HG03439 (cell line): ENCODE measurements at regions not wholly inside any gene's neighbourhood (a gene's known extent, or its start where the extent isn't known, plus 50 kb on each side); places are given as distances from the start of the nearest gene placed in this dataset.

Experiments used
- ATAC-seq: cut with Tn5 transposase; IDR thresholded peaks from one replicate; pipeline ENCODE4 v1.9.1; 2021; ENCODE audit warnings: mild to moderate bottlenecking, moderate library complexity; ENCODE audit not compliant: unreplicated experiment

GRCh38 chr15:85889956-85890619 is 95.4 kb upstream of the KLHL25 start:
- ATAC-seq = no peak

DNA sequence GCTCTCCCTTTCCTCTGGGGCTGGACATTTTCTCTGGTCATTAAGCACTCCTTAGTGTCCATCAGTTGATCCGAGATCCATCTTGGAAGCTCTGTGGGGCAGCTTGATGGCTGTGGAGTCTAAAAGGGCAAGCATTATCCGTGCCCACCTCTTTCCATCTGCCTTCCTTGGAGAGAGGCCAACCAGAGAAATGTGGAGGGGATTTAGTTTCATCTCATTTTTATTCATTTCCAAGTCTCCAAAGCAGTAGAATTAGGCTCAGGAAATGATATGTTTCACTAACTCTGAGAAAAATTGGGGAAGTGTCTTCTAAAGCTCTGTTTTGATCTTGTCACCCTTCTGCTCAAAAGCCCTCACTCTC is 95.9 kb upstream of the KLHL25 start:
- ATAC-seq = no peak

- no peak for ATAC-seq
Observed at GRCh38 chr15:85891470-85891869, 96.7 kb upstream of the KLHL25 start.

DNA sequence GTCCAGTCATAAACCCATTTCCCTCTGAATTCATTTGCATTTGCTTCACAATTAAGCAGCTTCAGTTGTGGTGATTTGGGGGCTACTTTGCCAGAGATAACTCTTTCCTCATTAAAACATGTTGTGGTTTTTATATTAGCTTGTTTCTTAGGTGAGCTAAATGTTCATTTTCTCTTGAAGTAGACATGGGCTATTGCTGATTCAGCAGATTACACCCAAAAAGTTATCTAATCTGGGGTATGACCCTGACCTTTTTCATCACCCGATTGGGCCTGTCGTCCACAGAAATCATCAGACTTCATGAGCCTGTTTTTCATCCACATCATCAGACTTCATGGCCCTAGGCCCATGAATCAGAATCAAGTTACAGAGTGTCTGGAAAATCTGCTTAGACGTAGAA is 97.5 kb upstream of the KLHL25 start:
- ATAC-seq = no peak

DNA sequence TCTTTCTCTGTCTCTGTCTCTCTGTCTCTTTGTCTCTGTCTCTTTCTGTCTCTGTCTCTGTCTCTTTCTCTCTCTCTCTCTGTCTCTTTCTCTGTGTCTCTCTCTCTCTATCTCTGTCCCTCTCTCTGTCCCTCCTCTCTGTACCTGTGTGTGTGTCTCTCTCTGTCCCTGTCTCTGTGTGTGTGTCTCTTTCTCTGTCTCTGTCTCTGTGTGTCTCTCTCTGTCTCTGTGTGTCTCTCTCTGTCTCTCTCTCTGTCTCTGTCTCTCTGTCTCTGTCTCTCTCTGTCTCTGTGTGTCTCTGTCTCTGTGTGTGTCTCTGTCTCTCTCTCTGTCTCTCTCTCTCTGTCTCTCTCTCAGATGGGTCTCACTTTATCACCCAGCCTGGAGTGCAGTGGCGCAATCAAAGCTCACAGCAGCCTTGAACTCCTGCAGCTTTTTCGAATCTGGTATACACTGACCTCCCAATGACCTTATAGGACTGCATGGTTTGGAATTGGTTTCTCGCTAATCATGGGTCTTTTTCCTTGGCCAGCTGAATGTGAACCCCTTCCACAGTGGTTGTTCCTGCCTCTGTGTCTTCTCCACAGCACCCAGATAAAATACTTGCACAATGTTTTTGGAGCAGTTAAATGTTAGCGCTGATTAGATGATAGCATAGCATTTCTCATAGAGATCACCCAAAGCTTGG is 102.6 kb upstream of the KLHL25 start:
- ATAC-seq = no peak

GRCh38 chr15:85897895-85898717 is 103.4 kb upstream of the KLHL25 start:
- no peak for ATAC-seq

DNA sequence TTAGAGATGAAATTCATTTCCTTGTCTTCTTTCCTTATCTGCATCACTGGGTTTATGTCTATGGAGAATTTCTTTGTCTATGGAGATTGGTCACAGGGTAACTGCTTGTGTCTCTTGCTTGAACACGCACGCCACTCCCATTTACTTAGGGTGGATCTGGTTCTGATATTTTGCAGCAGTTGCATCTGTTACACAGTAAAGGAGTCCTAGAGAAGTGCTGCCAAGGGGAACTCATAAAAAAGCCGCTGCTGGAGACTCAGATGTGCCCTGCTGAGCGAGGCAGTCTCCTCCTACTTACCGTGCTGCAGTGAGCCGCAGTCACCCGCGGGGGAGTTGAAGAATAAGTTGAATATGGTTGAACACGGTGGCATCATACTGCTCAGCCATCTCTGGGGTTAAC is 105.2 kb upstream of the KLHL25 start:
- ATAC-seq = no peak

DNA sequence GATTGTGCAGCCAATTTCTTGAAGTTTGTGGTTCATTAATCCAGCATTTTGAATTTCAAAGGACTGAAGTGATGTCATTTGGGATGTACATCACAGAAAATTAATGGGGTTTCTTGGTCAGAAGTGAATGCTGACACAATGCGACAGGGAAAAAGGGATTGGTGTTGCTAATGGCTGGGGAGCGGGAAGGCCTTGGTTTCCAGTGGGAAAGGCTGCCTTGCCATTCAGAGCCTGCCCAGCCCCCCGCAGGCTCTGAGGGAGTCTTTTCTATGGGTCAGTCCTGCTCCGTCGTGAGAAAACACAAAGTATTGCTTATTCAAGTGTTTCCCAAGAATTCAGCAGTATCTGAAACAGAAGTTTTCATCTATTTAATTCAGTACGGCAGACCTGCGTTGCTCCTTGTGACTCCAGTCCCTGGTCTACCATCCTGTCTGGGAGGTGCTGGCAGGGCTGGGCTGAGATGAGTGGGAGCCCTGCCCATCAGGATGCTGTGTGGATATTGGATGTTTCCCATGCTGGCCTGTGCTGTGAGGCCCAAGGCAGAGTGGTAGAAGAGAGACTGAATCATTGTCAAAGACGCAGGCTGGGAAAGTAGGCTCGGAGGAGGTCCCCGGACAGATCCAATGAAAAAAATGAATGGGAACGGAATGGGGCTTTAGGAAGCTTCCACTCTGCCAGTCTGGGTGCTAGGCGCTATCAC is 111.2 kb upstream of the KLHL25 start:
- no peak for ATAC-seq

- no peak for ATAC-seq
Observed at GRCh38 chr15:85906640-85907039, 111.9 kb upstream of the KLHL25 start.

DNA sequence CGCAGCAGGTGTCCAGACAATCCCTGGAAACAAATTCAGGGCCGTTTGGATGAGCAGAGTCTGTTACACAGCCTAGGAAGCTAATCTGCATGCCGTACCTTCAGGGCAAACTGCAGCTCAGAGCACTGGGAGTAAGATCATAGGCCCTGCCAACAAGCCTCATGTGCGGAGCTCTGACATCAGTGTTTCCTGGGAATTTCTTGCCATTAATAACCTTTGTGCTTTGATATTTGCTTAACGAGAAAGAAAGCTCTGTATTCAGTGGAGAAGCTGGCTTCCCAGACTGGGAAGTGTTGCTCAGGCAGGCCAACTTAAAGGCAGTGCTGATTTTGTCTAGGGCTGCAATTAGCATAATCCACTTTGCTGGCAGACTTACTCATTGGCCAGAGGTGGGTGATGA is 116.1 kb upstream of the KLHL25 start:
- no peak for ATAC-seq

- no peak for ATAC-seq
Observed at GRCh38 chr15:85913461-85913860, 118.7 kb upstream of the KLHL25 start.

GRCh38 chr15:85920956-85921355 is 126.2 kb upstream of the KLHL25 start:
- no peak for ATAC-seq

- no peak for ATAC-seq
Observed at GRCh38 chr15:85924088-85924487, 129.4 kb upstream of the KLHL25 start.

- ATAC-seq = no peak
Observed at GRCh38 chr15:85925649-85926237, 131.0 kb upstream of the KLHL25 start.

DNA sequence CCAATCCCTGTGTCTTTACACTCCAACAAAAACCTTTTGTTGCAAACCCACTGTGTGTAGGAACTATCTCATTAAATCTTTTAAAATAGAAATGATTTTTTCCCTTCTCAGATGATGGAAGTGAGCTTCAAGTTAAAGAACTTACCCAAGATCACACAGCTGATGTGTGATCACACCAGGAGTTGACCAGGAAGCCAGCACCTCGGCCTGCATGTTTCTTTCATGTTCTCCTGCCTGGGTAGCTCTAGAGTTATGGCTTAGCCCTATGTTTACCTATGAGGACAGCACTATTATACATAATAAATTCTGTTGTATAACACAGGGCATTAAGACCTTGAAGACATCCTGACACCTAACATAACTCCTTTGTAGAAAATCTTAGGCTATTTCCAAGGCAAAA is 132.1 kb upstream of the KLHL25 start:
- ATAC-seq = no peak

- ATAC-seq = no peak
Observed at GRCh38 chr15:85927931-85928537, 133.3 kb upstream of the KLHL25 start.

- no peak for ATAC-seq
Observed at GRCh38 chr15:85929786-85930185, 135.1 kb upstream of the KLHL25 start.

DNA sequence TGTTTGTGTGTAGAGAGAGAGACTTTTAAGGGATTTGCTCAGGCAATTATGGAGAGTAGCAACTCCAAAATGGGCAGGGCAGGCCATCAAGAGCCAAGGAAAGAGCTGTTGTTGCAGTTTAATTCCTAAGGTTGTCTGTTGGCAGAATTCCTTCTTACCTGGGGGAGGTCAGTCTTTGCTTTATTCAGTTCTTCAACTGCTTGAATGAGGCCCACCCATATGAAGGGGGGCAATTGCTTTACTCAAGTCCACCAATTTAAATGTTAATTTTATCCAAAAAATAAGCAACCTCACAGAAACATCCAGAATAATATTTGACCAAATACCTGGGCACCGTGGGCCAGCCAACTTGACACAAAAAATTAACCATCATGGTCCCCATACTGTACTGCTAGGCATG is 137.7 kb upstream of the KLHL25 start:
- no peak for ATAC-seq

- no peak for ATAC-seq
Observed at GRCh38 chr15:85934691-85935090, 140.0 kb upstream of the KLHL25 start.

- no peak for ATAC-seq
Observed at GRCh38 chr15:85935182-85935581, 140.5 kb upstream of the KLHL25 start.

GRCh38 chr15:85937661-85938060 is 142.0 kb upstream of the AGBL1 start:
- no peak for ATAC-seq
